HG03439 (cell line): ENCODE measurements at regions not wholly inside any gene's neighbourhood (a gene's known extent, or its start where the extent isn't known, plus 50 kb on each side); places are given as distances from the start of the nearest gene placed in this dataset.
"Not testable (repeated sequence)": the region's sequence is repeated elsewhere in the genome, so short reads cannot be mapped to it uniquely, and the experiment has no call there.

Experiments used
- ATAC-seq: cut with Tn5 transposase; IDR thresholded peaks from one replicate; pipeline ENCODE4 v1.9.1; 2021; ENCODE audit warnings: mild to moderate bottlenecking, moderate library complexity; ENCODE audit not compliant: unreplicated experiment

DNA sequence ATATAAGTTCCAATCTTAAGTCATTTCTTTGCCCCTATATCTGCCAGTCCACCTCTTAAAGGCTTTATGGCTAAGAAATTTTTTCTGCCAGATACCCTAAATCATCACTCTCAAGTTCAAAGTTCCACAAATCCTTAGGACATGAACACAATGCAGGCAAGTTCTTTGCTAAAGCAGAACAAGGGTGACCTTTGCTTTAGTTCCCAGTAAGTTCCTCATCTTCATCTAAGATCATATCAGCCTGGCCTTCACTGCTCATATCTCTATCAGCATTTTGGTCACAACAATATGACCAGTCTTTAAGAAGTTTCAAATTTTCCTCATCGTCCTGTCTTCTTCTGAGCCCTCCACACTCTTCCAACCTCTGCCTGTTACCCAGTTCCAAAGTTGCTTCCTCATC lies 402.2 kb upstream of the RUNX1 start:
- ATAC-seq = no peak

DNA sequence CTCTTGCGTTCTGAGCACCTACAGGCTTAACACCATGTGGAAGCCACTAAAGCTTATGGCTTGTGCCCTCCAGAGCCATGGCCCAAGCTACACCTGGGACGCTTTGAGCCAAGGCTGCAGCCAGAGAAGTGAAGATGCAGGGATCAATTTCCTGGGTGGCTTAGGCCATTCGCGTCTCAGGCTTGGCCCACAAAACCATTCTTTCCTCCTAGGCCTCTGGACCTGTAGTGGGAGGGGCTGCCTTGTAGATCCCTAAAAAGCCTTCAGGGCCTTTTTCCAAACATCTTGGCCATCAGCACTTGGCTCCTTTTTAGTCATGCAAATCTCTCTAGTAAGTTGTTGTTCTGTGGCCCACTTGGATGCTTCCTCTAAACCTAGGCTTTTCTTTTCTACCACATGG lies 401.7 kb upstream of the RUNX1 start:
- ATAC-seq = no peak

DNA sequence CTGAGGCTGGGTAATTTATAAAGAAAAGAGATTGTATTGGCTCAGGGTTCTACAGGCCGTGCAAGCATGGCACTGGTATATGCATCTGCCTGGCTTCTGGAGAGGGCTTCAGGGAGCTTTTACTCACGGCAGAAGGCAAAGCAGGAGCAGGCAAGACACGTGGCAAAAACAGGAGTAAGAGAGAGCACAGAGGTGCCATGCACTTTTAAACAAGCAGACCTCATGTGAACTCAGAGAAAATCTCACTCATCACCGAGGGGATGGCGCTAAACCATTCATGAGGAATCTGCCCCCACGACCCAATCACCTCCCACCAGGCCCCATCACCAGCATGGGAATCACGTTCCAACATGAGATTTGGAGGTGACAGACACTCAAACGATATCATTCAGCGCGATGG lies 400.7 kb upstream of the RUNX1 start:
- ATAC-seq = no peak

DNA sequence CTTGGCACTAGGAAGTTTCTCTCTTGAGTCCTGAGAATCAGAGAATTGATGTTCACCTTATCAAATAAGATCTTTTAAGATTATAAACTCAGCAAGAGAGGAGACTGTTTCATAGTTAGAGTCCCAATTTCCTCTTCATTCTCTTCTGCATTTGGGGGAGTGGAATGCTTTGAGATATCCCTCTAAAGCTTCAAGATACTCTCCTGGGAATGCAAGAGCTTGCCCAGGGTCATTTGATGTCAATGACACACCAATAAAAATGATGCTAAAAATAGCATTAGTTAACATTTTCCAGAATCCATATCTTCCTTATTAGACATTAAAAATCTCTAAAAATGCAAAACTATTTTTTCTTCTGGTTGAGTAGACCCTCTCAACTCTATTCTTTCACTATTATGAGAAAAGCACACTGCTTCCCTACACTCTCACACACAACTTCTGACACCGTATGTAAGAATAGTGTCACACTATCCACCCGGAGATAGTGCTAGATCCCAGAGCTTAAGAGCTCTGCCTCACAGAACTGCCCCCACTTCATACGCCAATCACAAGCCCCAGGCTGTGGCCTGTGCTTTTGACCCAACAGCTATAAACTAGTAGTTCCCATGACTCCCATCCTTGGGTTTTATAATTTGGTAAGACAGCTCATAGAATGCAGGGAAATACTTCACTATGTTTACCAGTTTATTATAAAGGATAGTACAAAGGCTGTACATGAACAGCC lies 399.9 kb upstream of the RUNX1 start:
- ATAC-seq = no peak

- ATAC-seq = no peak
These were observed 395.3 kb upstream of the RUNX1 start for GRCh38 chr21:35444391-35444790.

- ATAC-seq = no peak
These were observed 392.9 kb upstream of the RUNX1 start for GRCh38 chr21:35441868-35442582.

- no peak for ATAC-seq
These were observed 389.7 kb upstream of the RUNX1 start for GRCh38 chr21:35438643-35439404.

- ATAC-seq = no peak
These were observed 388.8 kb upstream of the RUNX1 start for GRCh38 chr21:35437941-35438340.

GRCh38 chr21:35436899-35437298 lies 387.8 kb upstream of the RUNX1 start:
- ATAC-seq = no peak

DNA sequence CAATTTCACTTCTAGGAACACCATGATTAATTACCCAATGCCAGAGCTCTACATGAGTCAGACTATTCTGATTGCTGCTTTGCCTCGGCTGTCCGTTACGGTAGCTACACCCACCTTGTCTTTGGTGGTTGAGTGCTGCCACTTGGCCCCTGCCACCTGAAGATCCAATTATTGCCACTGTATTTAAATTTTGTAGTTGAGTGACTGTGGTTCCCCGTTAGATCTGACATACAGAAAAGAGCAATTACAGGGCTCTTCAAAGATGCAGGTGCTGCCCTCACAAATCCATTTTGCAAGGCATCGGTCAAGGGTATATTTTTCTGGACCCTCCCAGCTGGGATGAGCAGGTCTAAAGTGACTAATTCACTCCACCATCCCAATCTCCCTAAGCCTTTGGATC lies 383.5 kb upstream of the RUNX1 start:
- ATAC-seq = not testable (repeated sequence)

- ATAC-seq = no peak
These were observed 381.2 kb upstream of the RUNX1 start for GRCh38 chr21:35430260-35430659.

DNA sequence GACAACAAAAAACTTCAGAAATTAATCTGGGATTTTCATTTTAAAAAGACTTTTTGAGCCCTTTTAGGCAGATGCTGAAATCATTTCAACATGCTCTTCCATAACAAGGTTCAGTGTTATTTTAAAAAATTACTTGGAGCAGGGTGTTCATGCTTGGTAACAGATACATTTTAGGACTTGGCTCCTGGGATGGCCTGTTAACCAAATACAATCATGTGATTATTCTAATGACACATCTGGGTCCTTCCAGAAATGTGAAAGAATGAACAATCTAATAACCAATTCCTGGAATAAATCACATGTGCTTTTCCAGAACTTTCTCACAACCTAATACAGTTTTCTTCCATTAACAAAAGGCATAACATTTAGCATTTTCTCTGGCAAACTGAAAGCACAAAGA lies 379.8 kb upstream of the RUNX1 start:
- no peak for ATAC-seq

GRCh38 chr21:35428489-35428888 lies 379.4 kb upstream of the RUNX1 start:
- no peak for ATAC-seq

- ATAC-seq = no peak
These were observed 378.9 kb upstream of the RUNX1 start for GRCh38 chr21:35428001-35428320.

- ATAC-seq = no peak
These were observed 378.4 kb upstream of the RUNX1 start for GRCh38 chr21:35427320-35428000.

DNA sequence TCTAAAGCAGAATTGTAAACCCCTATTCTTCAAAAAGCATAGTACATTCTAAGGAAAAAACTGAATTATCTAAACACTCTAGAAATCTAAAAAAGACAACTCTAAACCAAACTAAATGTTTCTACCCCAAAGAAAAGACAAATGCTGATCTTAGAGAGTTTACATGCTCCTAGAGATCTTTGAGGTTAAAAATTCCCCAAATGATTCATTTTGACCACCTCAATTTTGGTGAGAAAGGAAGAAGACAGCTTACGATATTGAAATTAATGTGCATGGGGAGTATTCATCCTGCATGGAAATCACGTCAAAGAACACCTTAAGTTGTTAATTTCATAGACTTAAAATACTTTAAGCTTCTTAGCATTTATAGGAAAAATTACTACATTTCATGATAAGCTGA lies 377.8 kb upstream of the RUNX1 start:
- ATAC-seq = no peak

DNA sequence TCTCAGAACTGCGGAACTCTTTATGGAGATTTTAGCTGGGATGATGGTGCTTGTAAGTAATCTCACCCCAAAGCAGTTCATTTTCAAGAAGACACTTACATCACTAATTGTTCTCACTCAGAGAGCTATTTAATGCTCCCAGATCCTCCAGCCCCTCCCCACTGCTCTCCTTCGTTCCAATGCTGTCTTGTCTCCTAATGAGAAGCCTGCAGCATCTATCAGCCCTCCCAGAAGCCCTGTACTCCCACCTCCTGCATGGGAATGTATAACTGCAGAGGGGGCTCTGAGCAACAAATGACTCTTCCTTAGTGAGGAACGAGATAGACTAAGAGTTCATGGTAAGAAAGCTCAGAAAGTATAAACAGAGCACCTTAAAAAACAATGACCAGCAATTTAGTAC lies 377.4 kb upstream of the RUNX1 start:
- no peak for ATAC-seq

GRCh38 chr21:35424122-35424521 lies 375.0 kb upstream of the RUNX1 start:
- ATAC-seq = no peak

DNA sequence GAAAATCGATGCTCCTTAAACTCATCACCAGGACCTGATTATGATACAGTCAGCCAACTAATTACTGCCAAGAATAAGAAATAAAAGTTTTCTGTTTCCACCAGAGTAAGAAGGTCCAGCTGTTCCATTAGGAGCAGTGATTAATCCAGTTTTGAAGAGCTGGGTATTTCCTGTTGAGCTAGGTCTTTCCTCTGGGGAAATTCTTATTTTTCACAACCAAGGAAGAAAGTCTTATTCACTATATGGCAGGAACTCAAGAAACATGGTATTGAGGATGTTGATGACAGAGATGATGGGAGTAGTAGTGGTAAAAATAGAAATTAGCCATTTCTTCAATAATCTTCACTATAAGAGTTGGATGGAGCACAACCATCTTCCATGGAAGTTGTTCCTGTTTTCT lies 374.6 kb upstream of the RUNX1 start:
- ATAC-seq = no peak

DNA sequence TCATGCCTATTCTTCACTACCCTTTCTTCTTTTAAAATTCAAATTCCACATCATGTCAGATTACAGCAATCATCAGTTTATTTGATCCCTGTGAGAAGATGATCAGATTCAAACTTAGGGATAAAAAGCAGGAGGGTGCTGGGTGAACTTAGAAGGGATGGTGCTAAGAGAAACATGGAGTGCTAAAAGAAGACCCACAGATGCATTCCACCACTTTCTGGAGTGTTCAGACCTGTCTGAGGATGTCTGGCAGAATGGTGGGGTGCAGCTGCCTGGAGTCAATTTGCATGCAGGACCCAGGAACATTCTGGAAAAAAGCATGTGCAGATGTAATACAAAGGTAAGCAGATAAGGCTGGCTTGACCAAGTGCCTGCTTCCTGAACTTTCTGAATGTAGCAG lies 372.9 kb upstream of the RUNX1 start:
- no peak for ATAC-seq

DNA sequence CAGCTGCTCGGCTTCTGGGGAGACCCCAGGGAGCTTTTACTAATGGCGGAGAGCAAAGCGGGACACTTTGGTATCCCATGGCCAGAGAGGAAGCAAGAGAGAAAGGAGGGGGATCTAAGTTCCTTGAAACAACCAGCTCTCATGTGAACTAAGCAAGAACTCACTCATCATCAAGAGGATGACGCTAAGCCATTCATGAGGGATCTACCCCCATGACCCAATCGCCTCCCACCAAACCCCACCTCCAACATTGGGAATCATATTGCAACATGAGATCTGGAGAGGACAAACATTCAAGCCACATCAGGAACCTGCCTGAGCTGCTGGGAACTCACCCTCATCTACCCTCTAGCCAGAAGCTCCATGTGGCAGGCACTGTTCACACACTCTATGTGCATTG lies 372.1 kb upstream of the RUNX1 start:
- ATAC-seq = no peak

- ATAC-seq = no peak
These were observed 371.6 kb upstream of the RUNX1 start for GRCh38 chr21:35420656-35421055.
